HEK293 (cell line): ENCODE measurements at regions not wholly inside any gene's neighbourhood (a gene's known extent, or its start where the extent isn't known, plus 50 kb on each side); places are given as distances from the start of the nearest gene placed in this dataset.
A peak's percentile ranks its signal among the peaks of the same experiment; 100 is the strongest.

ENCODE experiments used
- CTCF ChIA-PET: fragments of 350-600 bp; formaldehyde crosslinking; extraction: SDS; loops from one replicate; lab custom pipeline; 2021; ENCODE audit warnings: antibody characterized with exemption; lab: Yijun Ruan, JAX
- POLR2A ChIA-PET: fragments of 300-600 bp; formaldehyde crosslinking; extraction: SDS; loops from one replicate; lab custom pipeline; 2020; ENCODE audit warnings: antibody characterized with exemption, inconsistent platforms; lab: Yijun Ruan, JAX
- H3K27ac ChIP-seq: fragments of 200-500 bp; sonication (Bioruptor generic); 2 replicates; pipeline ENCODE4 v1.5.1; 2014; ENCODE audit warnings: low read depth, low read length, control low read depth, inconsistent platforms; ENCODE audit errors: extremely low read depth
- H3K36me3 ChIP-seq, 2 experiments: fragments of 200-500 bp in 1 of 2; sonication (Bioruptor generic) in 1 of 2; 1 replicate in 1 of 2; 2 replicates in 1 of 2; pipeline ENCODE4 v1.5.1; 2014 to 2017; ENCODE audit warnings: inconsistent platforms in 2 of 2, low read length in 2 of 2; ENCODE audit not compliant: control insufficient read depth in 2 of 2, insufficient read depth in 1 of 2
- H3K4me1 ChIP-seq: fragments of 200-500 bp; sonication (Bioruptor generic); 2 replicates; pipeline ENCODE4 v1.5.1; 2014; ENCODE audit warnings: mild to moderate bottlenecking, low read length, inconsistent platforms; ENCODE audit not compliant: control insufficient read depth, insufficient read depth
- H3K4me3 ChIP-seq: 2 replicates; pipeline ENCODE4 v1.5.1; 2011; ENCODE audit warnings: low read depth, mild to moderate bottlenecking, control low read depth, low read length, moderate library complexity
- H3K9me3 ChIP-seq: fragments of 200-500 bp; sonication (Bioruptor generic); 2 replicates; pipeline ENCODE4 v1.5.1; 2014; ENCODE audit warnings: low read depth, low read length, inconsistent platforms; ENCODE audit not compliant: control insufficient read depth, insufficient read depth
- BCL11B ChIP-seq: fragments of 450-650 bp; formaldehyde crosslinking; IDR thresholded peaks from 2 replicates; pipeline ENCODE4 v1.5.1; 2016; ENCODE audit warnings: low read depth, missing biosample characterization, missing genetic modification characterization
- GFI1B ChIP-seq: fragments of 450-650 bp; formaldehyde crosslinking; IDR thresholded peaks from 2 replicates; pipeline ENCODE4 v1.5.1; 2016; ENCODE audit warnings: missing biosample characterization, missing genetic modification characterization
- MEIS1 ChIP-seq: sonication (generic); formaldehyde crosslinking; IDR thresholded peaks from 2 replicates; pipeline ENCODE4 v1.8.1; 2022; ENCODE audit warnings: missing genetic modification reagents, mild to moderate bottlenecking, borderline replicate concordance
- RBAK ChIP-seq: fragments of 450-650 bp; formaldehyde crosslinking; IDR thresholded peaks from 2 replicates; pipeline ENCODE4 v1.5.1; 2016; ENCODE audit warnings: missing biosample characterization, missing genetic modification characterization
- ZBTB17 ChIP-seq: fragments of 450-650 bp; formaldehyde crosslinking; IDR thresholded peaks from 2 replicates; pipeline ENCODE4 v1.5.1; 2016; ENCODE audit warnings: missing biosample characterization, missing genetic modification characterization
- ZBTB20 ChIP-seq: fragments of 450-650 bp; formaldehyde crosslinking; IDR thresholded peaks from 2 replicates; pipeline ENCODE4 v1.5.1; 2016; ENCODE audit warnings: missing biosample characterization, missing genetic modification characterization
- ZEB2 ChIP-seq: fragments of 450-650 bp; formaldehyde crosslinking; IDR thresholded peaks from 2 replicates; pipeline ENCODE4 v1.5.1; 2016; ENCODE audit warnings: missing biosample characterization, missing genetic modification characterization
- ZFP3 ChIP-seq: fragments of 450-650 bp; formaldehyde crosslinking; IDR thresholded peaks from 2 replicates; pipeline ENCODE4 v1.5.1; 2016; ENCODE audit warnings: low read depth, missing biosample characterization, missing genetic modification characterization
- ZFP37 ChIP-seq: fragments of 450-650 bp; formaldehyde crosslinking; IDR thresholded peaks from 2 replicates; pipeline ENCODE4 v1.5.1; 2016; ENCODE audit warnings: missing biosample characterization, missing genetic modification characterization
- ZFP69B ChIP-seq: fragments of 450-650 bp; formaldehyde crosslinking; IDR thresholded peaks from 2 replicates; pipeline ENCODE4 v1.5.1; 2016; ENCODE audit warnings: missing biosample characterization, missing genetic modification characterization
- ZNF138 ChIP-seq: fragments of 450-650 bp; formaldehyde crosslinking; IDR thresholded peaks from 2 replicates; pipeline ENCODE4 v1.5.1; 2016; ENCODE audit warnings: missing biosample characterization, missing genetic modification characterization, borderline replicate concordance
- ZNF140 ChIP-seq: fragments of 450-650 bp; formaldehyde crosslinking; IDR thresholded peaks from 2 replicates; pipeline ENCODE4 v1.5.1; 2016; ENCODE audit warnings: missing biosample characterization, missing genetic modification characterization
- ZNF146 ChIP-seq: fragments of 450-650 bp; formaldehyde crosslinking; IDR thresholded peaks from 2 replicates; pipeline ENCODE4 v1.5.1; 2016; ENCODE audit warnings: missing biosample characterization, missing genetic modification characterization
- ZNF354C ChIP-seq: fragments of 450-650 bp; formaldehyde crosslinking; IDR thresholded peaks from 2 replicates; pipeline ENCODE4 v1.5.1; 2016; ENCODE audit warnings: missing biosample characterization, missing genetic modification characterization, low read depth, borderline replicate concordance
- ZNF37A ChIP-seq: fragments of 450-650 bp; IDR thresholded peaks from 2 replicates; pipeline ENCODE4 v1.5.1; 2018; ENCODE audit warnings: missing biosample characterization, missing genetic modification characterization
- ZNF391 ChIP-seq: fragments of 450-650 bp; formaldehyde crosslinking; IDR thresholded peaks from 2 replicates; pipeline ENCODE4 v1.5.1; 2016; ENCODE audit warnings: low read depth, missing biosample characterization, missing genetic modification characterization, borderline replicate concordance
- ZNF394 ChIP-seq: fragments of 450-650 bp; formaldehyde crosslinking; IDR thresholded peaks from 2 replicates; pipeline ENCODE4 v1.5.1; 2016; ENCODE audit warnings: missing biosample characterization, missing genetic modification characterization, mild to moderate bottlenecking, moderate library complexity, borderline replicate concordance
- ZNF473 ChIP-seq: fragments of 450-650 bp; formaldehyde crosslinking; IDR thresholded peaks from 2 replicates; pipeline ENCODE4 v1.5.1; 2017; ENCODE audit warnings: missing biosample characterization, missing genetic modification characterization
- ZNF514 ChIP-seq: fragments of 450-650 bp; formaldehyde crosslinking; IDR thresholded peaks from 2 replicates; pipeline ENCODE4 v1.5.1; 2016; ENCODE audit warnings: missing biosample characterization, missing genetic modification characterization
- ZNF529 ChIP-seq: fragments of 450-650 bp; formaldehyde crosslinking; IDR thresholded peaks from 2 replicates; pipeline ENCODE4 v1.5.1; 2017; ENCODE audit warnings: missing genetic modification characterization, missing biosample characterization; ENCODE audit not compliant: insufficient replicate concordance
- ZNF530 ChIP-seq: fragments of 450-650 bp; formaldehyde crosslinking; IDR thresholded peaks from 2 replicates; pipeline ENCODE4 v1.5.1; 2016; ENCODE audit warnings: low read depth, missing biosample characterization, missing genetic modification characterization
- ZNF560 ChIP-seq: fragments of 450-650 bp; formaldehyde crosslinking; IDR thresholded peaks from 2 replicates; pipeline ENCODE4 v1.5.1; 2017; ENCODE audit warnings: missing biosample characterization, missing genetic modification characterization, borderline replicate concordance
- ZNF610 ChIP-seq: fragments of 450-650 bp; formaldehyde crosslinking; IDR thresholded peaks from 2 replicates; pipeline ENCODE4 v1.5.1; 2016; ENCODE audit warnings: missing biosample characterization, missing genetic modification characterization, borderline replicate concordance
- ZNF626 ChIP-seq: fragments of 450-650 bp; sonication (Bioruptor Pico); formaldehyde crosslinking; IDR thresholded peaks from 2 replicates; pipeline ENCODE4 v1.5.1; 2018; ENCODE audit warnings: missing biosample characterization, missing genetic modification characterization, inconsistent platforms
- ZNF830 ChIP-seq: fragments of 450-650 bp; IDR thresholded peaks from 2 replicates; pipeline ENCODE4 v1.5.0; 2018; ENCODE audit warnings: missing biosample characterization, missing genetic modification characterization, low read depth, mild to moderate bottlenecking, moderate library complexity
- ZNF837 ChIP-seq: fragments of 450-650 bp; formaldehyde crosslinking; IDR thresholded peaks from 2 replicates; pipeline ENCODE4 v1.5.1; 2016; ENCODE audit warnings: missing biosample characterization, missing genetic modification characterization

GRCh38 chr11:133697161-133697560 is 148.2 kb downstream of the SPATA19 start:
- TF ChIP-seq ZBTB17 (tag by site-specific recombination), result no peak
- TF ChIP-seq ZNF560 (tag by site-specific recombination), result no peak
- TF ChIP-seq ZNF140 (tag by site-specific recombination), result no peak
- TF ChIP-seq ZNF354C (tag by site-specific recombination), result no peak
- TF ChIP-seq GFI1B (tag by site-specific recombination), result no peak
- TF ChIP-seq ZNF530, result no peak
- TF ChIP-seq ZNF837, result no peak
- no peak for TF ChIP-seq RBAK (tag by site-specific recombination)
- TF ChIP-seq BCL11B (tag by site-specific recombination), result no peak
- no peak for TF ChIP-seq ZNF146

GRCh38 chr11:133695387-133695786 is 149.9 kb downstream of the SPATA19 start:
- Histone ChIP-seq H3K9me3 (no peaks in the 10 kb centered on the region), H3K27ac (no peak overlapping the region), H3K4me1 (no peaks in the 10 kb centered on the region), H3K4me3 (no peak overlapping the region), H3K36me3 (no peaks in the 10 kb centered on the region)
- TF ChIP-seq BCL11B (tag by site-specific recombination) (no peak), ZEB2 (tag by site-specific recombination) (no peak), ZNF626 (tag by site-specific recombination) (no peak), ZNF514 (tag by site-specific recombination) (no peak), ZFP69B (tag by site-specific recombination) (no peak), ZNF610 (tag by site-specific recombination) (no peak), ZNF138 (tag by site-specific recombination) (no peak), ZNF394 (tag by site-specific recombination) (no peak), ZNF529 (tag by site-specific recombination) (no peak), ZBTB20 (no peak), ZNF830 (tag by site-specific recombination) (no peak), ZFP37 (tag by site-specific recombination) (no peak), ZNF391 (tag by site-specific recombination) (no peak), ZNF473 (tag by site-specific recombination) (no peak), ZFP3 (tag by site-specific recombination) (no peak), ZNF37A (no peak), MEIS1 (CRISPR knock-in tag) (no peak)
- ChIA-PET CTCF (interaction anchor here (0.6 kb wide), 1 partner anchor 1667 kb away, joined by 3 read pairs; no protein-coding TSS in a partner anchor), POLR2A (no interaction called here)

More at GRCh38 chr11:133697161-133697560, 148.2 kb downstream of the SPATA19 start:
- POLR2A ChIA-PET, result no interaction called here
- Histone ChIP-seq H3K4me1 (no peaks in the 10 kb centered on the region), H3K36me3 (no peaks in the 10 kb centered on the region), H3K4me3 (no peak overlapping the region), H3K9me3 (no peaks in the 10 kb centered on the region), H3K27ac (no peak overlapping the region)
- CTCF ChIA-PET, result no interaction called here

GRCh38 chr11:133694701-133695100 is 150.6 kb downstream of the SPATA19 start:
- Histone ChIP-seq H3K36me3 (no peaks in the 10 kb centered on the region), H3K9me3 (no peaks in the 10 kb centered on the region), H3K4me1 (no peaks in the 10 kb centered on the region), H3K4me3 (no peak overlapping the region), H3K27ac (no peak overlapping the region)
- ChIA-PET POLR2A (no interaction called here), CTCF (no interaction called here)
- TF ChIP-seq ZEB2 (tag by site-specific recombination) (no peak), ZNF529 (tag by site-specific recombination) (peak; percentile 47)
